Sigmoid colon (tissue), 6 donors: ENCODE measurements at regions not wholly inside any gene's neighbourhood (a gene's known extent, or its start where the extent isn't known, plus 50 kb on each side); places are given as distances from the start of the nearest gene placed in this dataset.

Source experiments
- DNase-seq: peaks from one replicate; pipeline ENCODE4 v3.0.0-alpha.2; 2019
- H3K27ac ChIP-seq, 4 donors: fragments of 200-600 bp; sonication (generic); one replicate each; pipeline ENCODE4 v1.5.1; 2016 to 2019; ENCODE audit warnings: mild to moderate bottlenecking in 1 of 4
- H3K27me3 ChIP-seq, 3 donors: fragments of 200-600 bp; sonication (generic); one replicate each; pipeline ENCODE4 v1.5.1; 2019; ENCODE audit warnings: mild to moderate bottlenecking in 1 of 3
- H3K36me3 ChIP-seq, 4 donors: fragments of 200-600 bp; sonication (generic); one replicate each; pipeline ENCODE4 v1.5.1; 2016 to 2019
- H3K4me1 ChIP-seq, 4 donors: fragments of 200-600 bp; sonication (generic); one replicate each; pipeline ENCODE4 v1.5.1; 2017 to 2019
- H3K4me3 ChIP-seq, 4 donors: fragments of 200-600 bp; sonication (generic); one replicate each; pipeline ENCODE4 v1.5.1; 2017 to 2019; ENCODE audit warnings: mild to moderate bottlenecking in 2 of 4, moderate library complexity in 1 of 4
- H3K9me3 ChIP-seq, 4 donors: fragments of 200-600 bp in 3 of 4; sonication (generic) in 3 of 4; one replicate each; pipeline versions ENCODE4 v1.5.1 to v1.6.1; 2013 to 2019
- CTCF ChIP-seq, 4 experiments: fragments of 450-650 bp in 3 of 4; fragments of 200-600 bp in 1 of 4; IDR thresholded peaks; one replicate each; pipeline ENCODE4 v1.5.1; 2016 to 2019; ENCODE audit warnings: antibody characterized with exemption in 4 of 4, mild to moderate bottlenecking in 3 of 4, moderate library complexity in 2 of 4
- EP300 ChIP-seq, 4 donors: sonication (generic); formaldehyde crosslinking; IDR thresholded peaks; one replicate each; pipeline ENCODE4 v1.6.1; 2017; ENCODE audit warnings: antibody characterized with exemption in 4 of 4
- POLR2A ChIP-seq, 2 donors: fragments of 450-650 bp; IDR thresholded peaks; one replicate each; pipeline ENCODE4 v1.6.1; 2016; ENCODE audit warnings: antibody characterized with exemption in 2 of 2, mild to moderate bottlenecking in 2 of 2, moderate library complexity in 2 of 2
- POLR2AphosphoS5 ChIP-seq, 4 donors: sonication (generic); formaldehyde crosslinking; IDR thresholded peaks; one replicate each; pipeline ENCODE4 v1.6.1; 2017; ENCODE audit warnings: antibody characterized with exemption in 4 of 4
- WGBS, 2 donors: extraction: QIAGEN DNeasy Blood & Tissue Kit; methylation state at CpG; one replicate each; pipeline ENCODE4 v1.1.7; 2013; 5-methylcytosine and 5-hydroxymethylcytosine counted together
- intact Hi-C: fragments of 100-400 bp; cut with DNase I; formaldehyde crosslinking; loops from one replicate; pipeline ENCODE4 v1.15.1; 2023
- donor health status: healthy with polysubstance abuse.
- donor health status: healthy.

- Histone ChIP-seq H3K36me3 (no peaks in the 10 kb centered on the region), H3K4me1 (no peaks in the 10 kb centered on the region), H3K27me3 (no peaks in the 10 kb centered on the region), H3K4me3 (no peak overlapping the region), H3K9me3 (no peaks in the 10 kb centered on the region), H3K27ac (no peak overlapping the region)
- DNase-seq: no peak
- TF ChIP-seq POLR2A (IDR thresholded peaks at IDR 0.05): no peak
- TF ChIP-seq EP300 (IDR thresholded peaks at IDR 0.05): no peak
- TF ChIP-seq CTCF (IDR thresholded peaks at IDR 0.05): no peak
- TF ChIP-seq POLR2AphosphoS5 (IDR thresholded peaks at IDR 0.05): no peak
- intact Hi-C loops: no loop called here
- 90 to 91% methylated on average over 3 of the region's 3 CpGs for WGBS, 2 donors
Observed at GRCh38 chr12:4969405-4969804, 59.7 kb downstream of the KCNA1 start.

- WGBS, 2 donors: 47 to 65% methylated on average over 3 of the region's 3 CpGs
- H3K27me3 ChIP-seq: no peaks in the 10 kb centered on the region
- intact Hi-C loops: no loop called here
- no peaks in the 10 kb centered on the region for H3K9me3 ChIP-seq
- DNase-seq: no peak
- no peaks in the 10 kb centered on the region for H3K36me3 ChIP-seq
- H3K4me1 ChIP-seq: no peaks in the 10 kb centered on the region
- H3K4me3 ChIP-seq: no peak overlapping the region
- no peak for TF ChIP-seq POLR2AphosphoS5 (IDR thresholded peaks at IDR 0.05)
- TF ChIP-seq POLR2A (IDR thresholded peaks at IDR 0.05): no peak
- TF ChIP-seq EP300 (IDR thresholded peaks at IDR 0.05): no peak
- no peak for TF ChIP-seq CTCF (IDR thresholded peaks at IDR 0.05)
- H3K27ac ChIP-seq: no peak overlapping the region
Observed at GRCh38 chr12:4974217-4974616, 64.5 kb downstream of the KCNA1 start.

DNA sequence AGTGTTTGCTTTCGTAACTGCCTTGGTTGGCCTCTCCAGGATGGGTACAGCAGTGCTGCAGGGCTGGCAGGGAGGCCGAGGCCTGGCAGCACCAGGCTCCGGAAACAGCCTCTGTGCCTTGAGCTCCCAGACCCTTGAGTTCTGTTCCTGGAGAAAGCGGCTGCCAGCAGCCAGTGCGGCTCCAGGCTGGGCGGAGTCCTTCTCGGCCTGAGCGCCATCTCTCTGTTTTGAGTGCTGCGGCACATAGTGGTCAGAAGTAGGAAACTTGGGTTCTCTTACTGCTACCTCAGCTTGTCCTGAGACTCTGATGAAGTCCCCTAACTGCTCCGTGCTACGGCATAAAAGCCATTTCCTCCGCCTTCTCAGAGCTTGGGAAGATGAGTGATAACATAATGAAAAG is 65.9 kb downstream of the KCNA1 start:
- TF ChIP-seq EP300 (IDR thresholded peaks at IDR 0.05) (no peak), POLR2A (IDR thresholded peaks at IDR 0.05) (no peak), CTCF (IDR thresholded peaks at IDR 0.05) (no peak), POLR2AphosphoS5 (IDR thresholded peaks at IDR 0.05) (no peak)
- no peaks in the 10 kb centered on the region for H3K9me3 ChIP-seq
- no peak overlapping the region for H3K4me3 ChIP-seq
- intact Hi-C loops: no loop called here
- 73 to 74% methylated on average over 12 of the region's 12 CpGs for WGBS, 2 donors
- H3K4me1 ChIP-seq: no peaks in the 10 kb centered on the region
- no peaks in the 10 kb centered on the region for H3K36me3 ChIP-seq
- no peaks in the 10 kb centered on the region for H3K27me3 ChIP-seq
- DNase-seq: no peak
- peak overlapping the region in 2 of 4 donors; percentile 31 to 40 for H3K27ac ChIP-seq

DNA sequence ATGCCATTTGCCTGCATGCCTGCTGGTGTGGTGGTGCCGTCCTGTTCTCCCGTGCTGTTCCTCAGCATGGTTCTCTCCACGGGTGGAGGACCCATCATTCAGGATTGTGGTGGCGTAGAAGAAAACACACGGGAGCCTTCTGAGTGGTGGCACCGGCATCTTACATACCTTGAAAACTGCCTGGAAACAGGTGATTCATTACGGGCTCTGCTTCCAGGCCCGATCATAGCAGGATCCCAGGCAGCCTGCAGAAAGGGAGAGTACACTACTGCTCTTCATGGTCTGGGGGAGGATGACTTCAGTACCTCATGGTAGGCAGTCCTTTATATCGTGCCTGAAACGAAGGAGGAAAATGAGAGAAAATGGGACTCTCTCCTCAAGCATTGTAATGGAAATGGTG is 66.6 kb upstream of the KCNA5 start:
- no peaks in the 10 kb centered on the region for H3K9me3 ChIP-seq
- H3K27ac ChIP-seq: no peak overlapping the region
- 75 to 83% methylated on average over 10 of the region's 10 CpGs for WGBS, 2 donors
- TF ChIP-seq EP300 (IDR thresholded peaks at IDR 0.05) (no peak), POLR2AphosphoS5 (IDR thresholded peaks at IDR 0.05) (no peak), CTCF (IDR thresholded peaks at IDR 0.05) (no peak), POLR2A (IDR thresholded peaks at IDR 0.05) (no peak)
- no peaks in the 10 kb centered on the region for H3K27me3 ChIP-seq
- no peak overlapping the region for H3K4me3 ChIP-seq
- H3K36me3 ChIP-seq: no peaks in the 10 kb centered on the region
- intact Hi-C loops: no loop called here
- H3K4me1 ChIP-seq: no peaks in the 10 kb centered on the region
- no peak for DNase-seq

DNA sequence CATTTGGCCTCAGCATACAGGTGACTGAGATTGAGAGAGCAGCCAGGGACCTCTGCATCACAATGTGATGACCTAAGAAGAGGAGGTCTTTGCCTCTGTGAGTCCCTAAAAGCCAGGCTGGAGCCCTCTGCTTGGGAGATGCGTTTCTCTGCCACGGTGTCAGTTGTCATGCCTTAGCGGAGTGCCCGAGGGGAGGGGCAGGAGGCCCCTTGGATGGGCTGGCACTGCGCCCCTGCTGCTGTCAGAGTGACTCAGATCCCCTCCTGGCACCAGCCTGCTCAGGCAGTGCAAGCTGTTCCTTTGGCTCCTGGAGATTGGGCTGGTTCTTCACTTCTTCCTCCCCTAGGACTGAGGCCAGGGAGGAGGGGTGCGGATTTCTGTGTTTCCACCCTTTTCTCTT is 64.9 kb upstream of the KCNA5 start:
- TF ChIP-seq CTCF (IDR thresholded peaks at IDR 0.05) (no peak), POLR2A (IDR thresholded peaks at IDR 0.05) (no peak), POLR2AphosphoS5 (IDR thresholded peaks at IDR 0.05) (no peak), EP300 (IDR thresholded peaks at IDR 0.05) (no peak)
- Histone ChIP-seq H3K4me3 (no peak overlapping the region), H3K36me3 (no peaks in the 10 kb centered on the region), H3K4me1 (no peaks in the 10 kb centered on the region), H3K27ac (no peak overlapping the region), H3K27me3 (no peaks in the 10 kb centered on the region), H3K9me3 (no peaks in the 10 kb centered on the region)
- intact Hi-C loops: no loop called here
- WGBS, 2 donors: 63 to 64% methylated on average over 6 of the region's 6 CpGs
- DNase-seq: no peak
